A549 (cell line): ENCODE measurements at regions not wholly inside any gene's neighbourhood (a gene's known extent, or its start where the extent isn't known, plus 50 kb on each side); places are given as distances from the start of the nearest gene placed in this dataset.

ENCODE experiments used
- ATAC-seq, 2 experiments: fragments of 200-7000 bp in 1 of 2; fragments of >200 bp in 1 of 2; cut with Nextera tagmentation in 1 of 2; cut with Tn5 transposase in 1 of 2; 3 replicates each; pipeline versions ENCODE4 v1.8.0 to v1.9.1; 2018 to 2020; ENCODE audit warnings: mild to moderate bottlenecking in 1 of 2, moderate library complexity in 1 of 2
- CTCF ChIA-PET: fragments of 300-600 bp; sonication (Branson Sonifier 250); formaldehyde crosslinking; extraction: SDS; loops from one replicate; lab custom pipeline; 2021; ENCODE audit warnings: antibody characterized with exemption, inconsistent platforms; lab: Yijun Ruan, JAX
- POLR2A ChIA-PET: fragments of 350-600 bp; formaldehyde crosslinking; extraction: SDS; loops from one replicate; lab custom pipeline; 2021; ENCODE audit warnings: antibody characterized with exemption, inconsistent platforms; lab: Yijun Ruan, JAX
- DNase-seq, 2 experiments: peaks; one replicate each; pipeline versions ENCODE4 v3.0.0 to v3.0.0-alpha.2; 2011 to 2016; ENCODE audit warnings: low read depth in 1 of 2, low spot score in 1 of 2
- FAIRE-seq: peaks from 2 replicates; lab custom pipeline; 2011; peaks lifted over from hg19 to GRCh38; lab: Jason Lieb, UNC
- H3K27ac ChIP-seq, 2 experiments: fragments of >200 bp; sonication (Bioruptor Twin); formaldehyde crosslinking; 3 replicates each; pipeline ENCODE4 v1.5.1; 2016 to 2017
- H3K4me1 ChIP-seq: fragments of >200 bp; sonication (Bioruptor Twin); formaldehyde crosslinking; 3 replicates; pipeline ENCODE4 v1.6.1; 2016
- H3K4me2 ChIP-seq: fragments of >200 bp; sonication (Bioruptor Twin); formaldehyde crosslinking; 3 replicates; pipeline ENCODE4 v1.6.1; 2016
- H3K4me3 ChIP-seq: fragments of >200 bp; sonication (Bioruptor Twin); formaldehyde crosslinking; 3 replicates; pipeline ENCODE4 v1.5.1; 2016
- H3K9me3 ChIP-seq: fragments of >200 bp; sonication (Bioruptor Twin); formaldehyde crosslinking; 3 replicates; pipeline ENCODE4 v1.6.1; 2016
- CBX2 ChIP-seq: fragments of 200-600 bp; sonication (generic); IDR thresholded peaks from 2 replicates; pipeline ENCODE4 v1.6.1; 2016; ENCODE audit warnings: low read depth, mild to moderate bottlenecking, borderline replicate concordance
- CBX8 ChIP-seq: fragments of 200-600 bp; sonication (generic); IDR thresholded peaks from 2 replicates; pipeline ENCODE4 v1.6.1; 2016
- CEBPB ChIP-seq, 2 experiments: fragments of >200 bp in 1 of 2; sonication (Bioruptor Twin) in 1 of 2; formaldehyde crosslinking in 1 of 2; IDR thresholded peaks; 2 replicates each; pipeline ENCODE4 v1.6.1; 2012 to 2016
- EHF ChIP-seq: fragments of 250-450 bp; sonication (Bioruptor Pico); IDR thresholded peaks from 2 replicates; pipeline ENCODE4 v1.5.0; 2020; ENCODE audit warnings: mild to moderate bottlenecking
- EHMT2 ChIP-seq: fragments of 200-600 bp; sonication (generic); IDR thresholded peaks from 2 replicates; pipeline ENCODE4 v1.6.1; 2016; ENCODE audit warnings: antibody characterized with exemption, low read depth, mild to moderate bottlenecking, moderate library complexity
- EP300 ChIP-seq, 2 experiments: fragments of >200 bp; sonication (Bioruptor Twin); formaldehyde crosslinking; IDR thresholded peaks; 2 replicates in 1 of 2; 3 replicates in 1 of 2; pipeline ENCODE4 v1.6.1; 2016 to 2017
- FOXS1 ChIP-seq: fragments of 250-450 bp; sonication (Bioruptor Pico); IDR thresholded peaks from 2 replicates; pipeline ENCODE4 v1.5.0; 2020; ENCODE audit warnings: mild to moderate bottlenecking, moderate library complexity
- GATA3 ChIP-seq: IDR thresholded peaks from 2 replicates; pipeline ENCODE4 v1.6.1; 2012; ENCODE audit warnings: borderline replicate concordance
- HDAC2 ChIP-seq: fragments of 200-600 bp; sonication (generic); IDR thresholded peaks from 2 replicates; pipeline ENCODE4 v1.6.1; 2016
- HOXA7 ChIP-seq: fragments of 250-450 bp; sonication (Bioruptor Pico); IDR thresholded peaks from 2 replicates; pipeline ENCODE4 v1.5.0; 2020; ENCODE audit warnings: mild to moderate bottlenecking, moderate library complexity
- HOXB13 ChIP-seq: fragments of 250-450 bp; sonication (Bioruptor Pico); IDR thresholded peaks from 2 replicates; pipeline ENCODE4 v1.5.0; 2020; ENCODE audit warnings: low read depth, mild to moderate bottlenecking, moderate library complexity
- MAFK ChIP-seq: fragments of 450-650 bp; IDR thresholded peaks from 2 replicates; pipeline ENCODE4 v1.6.1; 2014; ENCODE audit not compliant: partially characterized antibody
- MAX ChIP-seq: IDR thresholded peaks from 2 replicates; pipeline ENCODE4 v1.6.1; 2012
- MAZ ChIP-seq: fragments of 150-350 bp; IDR thresholded peaks from 2 replicates; pipeline ENCODE4 v1.6.1; 2014; ENCODE audit warnings: antibody characterized with exemption, low read depth, low read length, borderline replicate concordance
- POLR2A ChIP-seq: IDR thresholded peaks from 2 replicates; pipeline ENCODE4 v1.6.1; 2012; ENCODE audit warnings: mild to moderate bottlenecking, low read length
- RAD21 ChIP-seq, 2 experiments: fragments of >200 bp in 1 of 2; sonication (Bioruptor Twin) in 1 of 2; formaldehyde crosslinking in 1 of 2; IDR thresholded peaks in 1 of 2; conservative IDR thresholded peaks in 1 of 2; 2 replicates in 1 of 2; 3 replicates in 1 of 2; pipeline ENCODE4 v1.6.1; 2012 to 2018; ENCODE audit warnings: inconsistent platforms in 1 of 2
- RARB ChIP-seq: fragments of 250-450 bp; sonication (Bioruptor Pico); IDR thresholded peaks from 2 replicates; pipeline ENCODE4 v1.8.0; 2021; ENCODE audit warnings: mild to moderate bottlenecking, moderate library complexity
- RFX5 ChIP-seq: fragments of 450-650 bp; IDR thresholded peaks from 2 replicates; pipeline ENCODE4 v1.7.1; 2014; ENCODE audit warnings: antibody characterized with exemption, mild to moderate bottlenecking, moderate library complexity
- SREBF2 ChIP-seq: fragments of 450-650 bp; IDR thresholded peaks from 2 replicates; pipeline ENCODE4 v1.6.1; 2014; ENCODE audit warnings: mild to moderate bottlenecking, moderate library complexity
- ZFP36 ChIP-seq: fragments of 450-650 bp; IDR thresholded peaks from 2 replicates; pipeline ENCODE4 v1.6.1; 2014; ENCODE audit warnings: borderline replicate concordance; ENCODE audit not compliant: partially characterized antibody
- ZNF302 ChIP-seq: fragments of 250-450 bp; sonication (Bioruptor Pico); IDR thresholded peaks from 2 replicates; pipeline ENCODE4 v1.9.0; 2021; ENCODE audit warnings: inconsistent platforms, mild to moderate bottlenecking, moderate library complexity
- ZSCAN20 ChIP-seq: fragments of 250-450 bp; sonication (Bioruptor Pico); IDR thresholded peaks from 2 replicates; pipeline ENCODE4 v1.8.0; 2022; ENCODE audit warnings: mild to moderate bottlenecking, moderate library complexity
- WGBS: methylation state at CpG from one replicate; pipeline ENCODE4 v1.1.6; 2017; ENCODE audit errors: missing lambda C conversion rate; 5-methylcytosine and 5-hydroxymethylcytosine counted together
- TF ChIP-seq, protein P1 (sequence below): IDR thresholded peaks from 2 replicates; pipeline ENCODE4 v1.6.1; 2012
- TF ChIP-seq, protein P2 (sequence below): fragments of >200 bp; sonication (Bioruptor Twin); formaldehyde crosslinking; IDR thresholded peaks from 3 replicates; pipeline ENCODE4 v1.5.1; 2016

DNA sequence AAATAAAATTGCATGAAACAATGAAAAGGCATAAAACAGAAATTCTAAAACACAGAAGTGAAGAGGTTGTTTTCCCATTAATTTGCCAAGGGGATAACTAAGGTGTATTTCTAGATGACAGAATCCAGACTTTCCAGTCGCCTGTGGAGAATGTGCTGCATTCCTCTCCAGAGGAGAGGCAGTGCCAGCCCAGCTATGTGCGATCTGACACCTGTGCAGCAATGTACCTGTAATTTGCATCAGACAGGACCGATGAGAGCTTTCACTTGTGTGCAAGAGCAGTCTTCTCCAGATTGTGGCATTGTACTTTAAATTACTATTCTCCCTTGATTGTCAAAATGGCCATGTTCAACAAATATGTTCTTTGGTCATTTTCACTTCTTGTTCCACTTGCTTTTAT lies 1037.9 kb downstream of the EFNB2 start (continued):
- TF ChIP-seq HOXB13: no peak
- no peak for TF ChIP-seq EHMT2
- TF ChIP-seq, protein P1, sequence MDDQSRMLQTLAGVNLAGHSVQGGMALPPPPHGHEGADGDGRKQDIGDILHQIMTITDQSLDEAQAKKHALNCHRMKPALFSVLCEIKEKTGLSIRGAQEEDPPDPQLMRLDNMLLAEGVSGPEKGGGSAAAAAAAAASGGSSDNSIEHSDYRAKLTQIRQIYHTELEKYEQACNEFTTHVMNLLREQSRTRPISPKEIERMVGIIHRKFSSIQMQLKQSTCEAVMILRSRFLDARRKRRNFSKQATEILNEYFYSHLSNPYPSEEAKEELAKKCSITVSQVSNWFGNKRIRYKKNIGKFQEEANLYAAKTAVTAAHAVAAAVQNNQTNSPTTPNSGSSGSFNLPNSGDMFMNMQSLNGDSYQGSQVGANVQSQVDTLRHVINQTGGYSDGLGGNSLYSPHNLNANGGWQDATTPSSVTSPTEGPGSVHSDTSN: no peak

DNA sequence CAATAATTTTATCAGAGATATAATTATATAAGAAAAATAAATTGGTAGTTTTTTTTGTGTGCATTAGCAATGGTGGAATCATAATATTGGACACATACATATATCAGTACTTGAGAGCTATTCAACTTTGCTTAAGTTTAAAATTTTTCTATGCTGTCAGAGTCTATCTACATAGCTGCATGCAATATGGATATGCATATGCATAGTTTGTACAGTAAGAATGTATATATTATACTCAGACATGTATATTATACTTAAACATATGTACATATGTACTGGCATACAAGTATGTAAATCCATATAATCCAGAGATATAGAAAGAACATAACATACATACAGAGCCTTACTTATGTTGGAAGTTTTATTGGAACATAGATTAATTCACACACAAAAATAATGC lies 1043.2 kb downstream of the EFNB2 start:
- no peak for FAIRE-seq
- H3K4me2 ChIP-seq: no peak overlapping the region
- H3K4me1 ChIP-seq: no peaks in the 10 kb centered on the region
- ChIA-PET POLR2A (no interaction called here), CTCF (no interaction called here)
- no peak overlapping the region for H3K27ac ChIP-seq
- H3K4me3 ChIP-seq: no peak overlapping the region
- TF ChIP-seq CBX2 (no peak), EHMT2 (no peak), SREBF2 (no peak), HDAC2 (no peak), MAZ (no peak), POLR2A (no peak), RFX5 (no peak), GATA3 (no peak), RAD21 (conservative IDR thresholded peaks at IDR 0.05 in 1 of 2, IDR thresholded peaks at IDR 0.05 in 1 of 2) (no peak)
- H3K9me3 ChIP-seq: no peaks in the 10 kb centered on the region
- DNase-seq: no peak
- ATAC-seq: no peak

GRCh38 chr13:105491345-105491744 lies 1044.1 kb downstream of the EFNB2 start:
- H3K27ac ChIP-seq: no peak overlapping the region
- ATAC-seq (no peak), DNase-seq (no peak), FAIRE-seq (no peak)
- H3K4me1 ChIP-seq: no peaks in the 10 kb centered on the region
- TF ChIP-seq HOXA7 (CRISPR knock-in tag): no peak
- no peak for TF ChIP-seq HDAC2
- no peak for TF ChIP-seq MAFK
- TF ChIP-seq ZNF302: no peak
- no peak for TF ChIP-seq EHMT2
- 52% methylated on average over 3 of the region's 3 CpGs for WGBS
- ChIA-PET POLR2A (no interaction called here), CTCF (no interaction called here)
- H3K4me3 ChIP-seq: no peak overlapping the region
- no peaks in the 10 kb centered on the region for H3K9me3 ChIP-seq
- no peak overlapping the region for H3K4me2 ChIP-seq

DNA sequence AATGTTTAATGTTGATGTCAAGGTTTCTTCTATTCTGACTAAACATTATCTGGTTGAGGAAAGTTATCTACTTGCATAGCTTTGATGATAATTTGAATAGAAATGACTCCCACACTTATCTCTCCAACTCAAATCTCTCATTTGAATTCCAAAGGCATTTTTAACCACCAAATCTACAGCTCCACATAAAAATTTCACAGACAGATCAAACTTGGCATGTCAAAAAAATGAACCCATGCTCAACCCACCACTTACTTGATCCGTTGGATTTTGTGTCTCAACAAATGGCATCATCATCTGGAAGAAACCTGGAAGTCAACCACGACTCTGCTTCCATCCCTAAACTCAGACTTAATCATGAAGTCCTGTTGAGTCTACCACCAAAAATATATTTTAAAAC lies 1050.4 kb downstream of the EFNB2 start:
- no peaks in the 10 kb centered on the region for H3K9me3 ChIP-seq
- ChIA-PET CTCF (no interaction called here), POLR2A (no interaction called here)
- ATAC-seq (no peak), FAIRE-seq (no peak), DNase-seq (no peak)
- H3K27ac ChIP-seq: no peak overlapping the region
- 0% methylated on average over 2 of the region's 2 CpGs for WGBS
- TF ChIP-seq GATA3 (no peak), SREBF2 (no peak)
- no peak overlapping the region for H3K4me2 ChIP-seq
- H3K4me1 ChIP-seq: no peaks in the 10 kb centered on the region
- H3K4me3 ChIP-seq: no peak overlapping the region

DNA sequence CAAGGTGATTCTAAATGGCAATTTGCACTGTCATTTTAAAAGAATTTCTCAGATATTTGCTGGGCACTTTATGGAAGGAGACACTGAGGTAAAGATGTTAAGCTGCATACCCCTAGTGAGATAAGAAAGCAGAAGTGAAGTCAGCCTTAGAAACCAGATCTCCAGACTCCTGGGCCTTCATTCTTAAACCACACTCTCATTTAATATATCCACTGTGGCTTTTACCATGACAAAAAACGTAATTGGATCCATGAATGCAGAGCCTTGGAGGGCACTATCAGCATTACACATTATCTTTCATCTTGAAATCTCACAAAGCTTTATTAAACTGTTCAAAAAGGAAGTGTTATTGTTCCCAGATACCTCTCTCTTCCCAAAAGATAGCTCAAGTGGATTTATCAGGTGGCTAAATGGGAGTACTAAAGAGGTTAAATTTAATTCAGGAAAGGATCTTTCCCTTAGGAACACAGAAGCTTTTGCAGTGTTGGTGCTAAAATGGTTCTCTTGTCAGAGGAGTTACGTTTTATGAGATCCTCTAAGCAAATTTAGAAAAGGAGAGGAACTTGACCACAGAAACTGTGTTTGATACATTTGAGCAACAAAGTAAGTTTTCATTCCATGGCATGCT lies 1060.4 kb downstream of the EFNB2 start:
- FAIRE-seq (no peak), DNase-seq (no peak), ATAC-seq (no peak)
- CTCF ChIA-PET: no interaction called here
- POLR2A ChIA-PET: no interaction called here
- 11% methylated on average over 2 of the region's 2 CpGs for WGBS
- Histone ChIP-seq H3K27ac (no peak overlapping the region), H3K4me2 (no peak overlapping the region), H3K4me1 (no peaks in the 10 kb centered on the region), H3K4me3 (no peak overlapping the region), H3K9me3 (no peaks in the 10 kb centered on the region)
- TF ChIP-seq MAX (no peak), HOXB13 (no peak), CBX8 (no peak), CEBPB (IDR thresholded peaks at IDR 0.05) (no peak), ZFP36 (no peak), RARB (CRISPR knock-in tag) (no peak), FOXS1 (CRISPR knock-in tag) (no peak), EHF (CRISPR knock-in tag) (no peak), EP300 (IDR thresholded peaks at IDR 0.05) (no peak), ZSCAN20 (CRISPR knock-in tag) (no peak)
- TF ChIP-seq, protein P1: no peak
- TF ChIP-seq, protein P2, sequence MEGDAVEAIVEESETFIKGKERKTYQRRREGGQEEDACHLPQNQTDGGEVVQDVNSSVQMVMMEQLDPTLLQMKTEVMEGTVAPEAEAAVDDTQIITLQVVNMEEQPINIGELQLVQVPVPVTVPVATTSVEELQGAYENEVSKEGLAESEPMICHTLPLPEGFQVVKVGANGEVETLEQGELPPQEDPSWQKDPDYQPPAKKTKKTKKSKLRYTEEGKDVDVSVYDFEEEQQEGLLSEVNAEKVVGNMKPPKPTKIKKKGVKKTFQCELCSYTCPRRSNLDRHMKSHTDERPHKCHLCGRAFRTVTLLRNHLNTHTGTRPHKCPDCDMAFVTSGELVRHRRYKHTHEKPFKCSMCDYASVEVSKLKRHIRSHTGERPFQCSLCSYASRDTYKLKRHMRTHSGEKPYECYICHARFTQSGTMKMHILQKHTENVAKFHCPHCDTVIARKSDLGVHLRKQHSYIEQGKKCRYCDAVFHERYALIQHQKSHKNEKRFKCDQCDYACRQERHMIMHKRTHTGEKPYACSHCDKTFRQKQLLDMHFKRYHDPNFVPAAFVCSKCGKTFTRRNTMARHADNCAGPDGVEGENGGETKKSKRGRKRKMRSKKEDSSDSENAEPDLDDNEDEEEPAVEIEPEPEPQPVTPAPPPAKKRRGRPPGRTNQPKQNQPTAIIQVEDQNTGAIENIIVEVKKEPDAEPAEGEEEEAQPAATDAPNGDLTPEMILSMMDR: no peak
